ENCODE measurements at regions not wholly inside any gene's neighbourhood (a gene's known extent, or its start where the extent isn't known, plus 50 kb on each side); places are given as distances from the start of the nearest gene placed in this dataset.

DNA sequence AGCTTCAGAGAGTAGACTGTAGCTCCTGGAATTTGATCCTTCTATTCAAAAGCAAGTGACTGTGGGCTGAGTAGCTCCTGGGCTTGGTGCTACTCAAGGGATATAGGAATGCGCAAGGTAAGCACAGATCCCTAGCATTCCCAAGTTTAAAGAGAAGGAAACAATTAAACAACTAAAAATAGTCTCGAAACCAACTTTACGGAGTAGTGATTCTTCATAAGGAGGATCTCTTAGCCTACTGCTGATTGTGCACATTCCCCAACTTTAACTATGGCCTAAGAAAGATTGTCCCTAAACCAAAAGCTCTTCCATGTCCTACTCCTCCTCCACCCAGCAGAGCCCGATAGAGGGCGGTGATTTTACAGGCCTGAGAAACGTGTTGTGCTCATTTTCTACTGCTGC is 226.5 kb upstream of the CAMK1G start:
- H3K27me3 ChIP-seq (replicated peaks; ENCODE audit: control insufficient read depth, insufficient read depth, low read length), result no peaks in the 10 kb centered on the region
- ChIA-PET CTCF (interaction anchor here (1.4 kb wide), 1 partner anchor 42 kb away, joined by 3 read pairs; no protein-coding TSS in a partner anchor), POLR2A (interaction anchor here (0.5 kb wide), 1 partner anchor 72 kb away, joined by 4 read pairs; no protein-coding TSS in a partner anchor)
- Mint-ChIP-seq H3K4me1 (ENCODE audit: low read depth, unreplicated experiment) (peaks cover 23% of the 10 kb centered on the region), H3K27ac (ENCODE audit: unreplicated experiment) (no peak overlapping the region), H3K9me3 (ENCODE audit: unreplicated experiment) (no peaks in the 10 kb centered on the region), H3K27me3 (ENCODE audit: insufficient read depth, unreplicated experiment) (no peaks in the 10 kb centered on the region), H3K4me3 (ENCODE audit: unreplicated experiment) (no peak overlapping the region), H3K36me3 (ENCODE audit: insufficient read depth, unreplicated experiment) (no peaks in the 10 kb centered on the region)
- H3K9me3 ChIP-seq, result no peaks in the 10 kb centered on the region
- no peak for DNase-seq
- BruUV-seq (replicated peaks), result no TSS peak
- TF ChIP-seq, protein P1, sequence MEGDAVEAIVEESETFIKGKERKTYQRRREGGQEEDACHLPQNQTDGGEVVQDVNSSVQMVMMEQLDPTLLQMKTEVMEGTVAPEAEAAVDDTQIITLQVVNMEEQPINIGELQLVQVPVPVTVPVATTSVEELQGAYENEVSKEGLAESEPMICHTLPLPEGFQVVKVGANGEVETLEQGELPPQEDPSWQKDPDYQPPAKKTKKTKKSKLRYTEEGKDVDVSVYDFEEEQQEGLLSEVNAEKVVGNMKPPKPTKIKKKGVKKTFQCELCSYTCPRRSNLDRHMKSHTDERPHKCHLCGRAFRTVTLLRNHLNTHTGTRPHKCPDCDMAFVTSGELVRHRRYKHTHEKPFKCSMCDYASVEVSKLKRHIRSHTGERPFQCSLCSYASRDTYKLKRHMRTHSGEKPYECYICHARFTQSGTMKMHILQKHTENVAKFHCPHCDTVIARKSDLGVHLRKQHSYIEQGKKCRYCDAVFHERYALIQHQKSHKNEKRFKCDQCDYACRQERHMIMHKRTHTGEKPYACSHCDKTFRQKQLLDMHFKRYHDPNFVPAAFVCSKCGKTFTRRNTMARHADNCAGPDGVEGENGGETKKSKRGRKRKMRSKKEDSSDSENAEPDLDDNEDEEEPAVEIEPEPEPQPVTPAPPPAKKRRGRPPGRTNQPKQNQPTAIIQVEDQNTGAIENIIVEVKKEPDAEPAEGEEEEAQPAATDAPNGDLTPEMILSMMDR (IDR thresholded peaks at IDR 0.05; ENCODE audit: insufficient read depth in 1 of 2, low read depth in 1 of 2, low read length in 1 of 2, severe bottlenecking in 1 of 2, unreplicated experiment in 1 of 2), result no peak
- H3K4me1 ChIP-seq, result peaks cover 32% of the 10 kb centered on the region
- intact Hi-C loops (cut with micrococcal nuclease; ENCODE audit: unreplicated experiment), result loop anchor here (10.0 kb wide), 3 partner anchors 138 to 702 kb away; no protein-coding TSS in a partner anchor
- H3K36me3 ChIP-seq (ENCODE audit: control insufficient read depth, insufficient read depth, low read length), result no peaks in the 10 kb centered on the region
- no peak overlapping the region for H3K4me3 ChIP-seq (ENCODE audit: low read depth, low read length)

DNA sequence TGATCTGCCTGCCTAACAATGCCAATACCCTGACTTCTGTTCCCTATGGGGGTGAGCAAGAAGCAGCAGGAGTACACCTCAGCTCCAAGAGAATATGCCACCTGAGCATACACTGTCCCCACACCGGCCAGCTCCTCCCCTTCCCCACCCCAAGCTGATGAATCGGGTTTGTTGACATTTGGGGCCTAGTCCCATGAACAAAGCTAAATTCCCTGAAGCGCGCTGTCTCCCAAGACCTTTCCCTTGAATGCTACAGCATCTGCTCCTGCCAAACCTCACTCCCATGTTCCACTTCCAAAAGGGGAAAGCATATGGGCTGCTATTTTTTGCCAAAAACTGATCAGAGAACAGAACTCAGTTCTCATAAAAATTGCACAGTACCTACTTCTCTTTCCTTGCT is 220.4 kb upstream of the CAMK1G start:
- CTCF ChIA-PET, result interaction anchor here (0.8 to 1.6 kb wide), 2 partner anchors 9 to 21 kb away, joined by 5 to 7 read pairs; no protein-coding TSS in a partner anchor
- Mint-ChIP-seq H3K9me3 (ENCODE audit: unreplicated experiment) (peaks cover 9% of the 10 kb centered on the region), H3K4me3 (ENCODE audit: unreplicated experiment) (no peak overlapping the region), H3K36me3 (ENCODE audit: insufficient read depth, unreplicated experiment) (no peaks in the 10 kb centered on the region), H3K27ac (ENCODE audit: unreplicated experiment) (peak overlapping the region; percentile 72), H3K27me3 (ENCODE audit: insufficient read depth, unreplicated experiment) (no peaks in the 10 kb centered on the region), H3K4me1 (ENCODE audit: low read depth, unreplicated experiment) (peaks cover 35% of the 10 kb centered on the region)
- Histone ChIP-seq H3K27me3 (replicated peaks; ENCODE audit: control insufficient read depth, insufficient read depth, low read length) (no peaks in the 10 kb centered on the region), H3K4me3 (ENCODE audit: low read depth, low read length) (no peak overlapping the region), H3K36me3 (ENCODE audit: control insufficient read depth, insufficient read depth, low read length) (no peaks in the 10 kb centered on the region), H3K4me1 (peaks cover 40% of the 10 kb centered on the region), H3K9me3 (no peaks in the 10 kb centered on the region; the same call in none of the 2 replicates)
- TF ChIP-seq, protein P1 (IDR thresholded peaks at IDR 0.05; ENCODE audit: insufficient read depth in 1 of 2, low read depth in 1 of 2, low read length in 1 of 2, severe bottlenecking in 1 of 2, unreplicated experiment in 1 of 2), result no peak
- POLR2A ChIA-PET, result interaction anchor here (0.6 to 0.7 kb wide), 2 partner anchors 13 to 1120 kb away, joined by 3 to 5 read pairs; no protein-coding TSS in a partner anchor
- intact Hi-C loops (cut with micrococcal nuclease; ENCODE audit: unreplicated experiment), result no loop called here
- no TSS peak for BruUV-seq (replicated peaks)
- DNase-seq, result peak; percentile 49 to 68

DNA sequence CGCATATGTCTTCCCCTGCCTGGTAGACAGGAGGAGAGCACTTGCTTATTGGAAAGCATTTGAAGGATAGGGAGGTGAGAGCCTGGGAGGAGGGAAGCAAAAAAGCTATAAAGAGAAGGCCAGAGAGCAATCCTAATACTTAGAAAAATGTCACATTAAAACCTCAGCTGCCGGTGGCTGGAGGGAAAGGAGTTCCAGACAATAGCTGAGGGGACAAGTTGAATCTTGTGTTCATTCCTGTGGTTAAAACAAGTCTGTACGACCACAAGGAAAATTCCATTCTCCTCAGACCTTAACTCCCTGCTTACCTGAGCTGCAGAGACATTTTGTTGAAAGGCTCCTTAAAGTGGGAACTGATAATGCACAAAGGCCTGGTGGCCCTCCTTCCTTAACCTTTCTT is 218.8 kb upstream of the CAMK1G start:
- POLR2A ChIA-PET, result no interaction called here

More for the DNA sequence above, 218.8 kb upstream of the CAMK1G start:
- no TSS peak for BruUV-seq (replicated peaks)
- Mint-ChIP-seq H3K9me3 (ENCODE audit: unreplicated experiment) (peaks cover 9% of the 10 kb centered on the region), H3K4me1 (ENCODE audit: low read depth, unreplicated experiment) (peaks cover 35% of the 10 kb centered on the region), H3K27me3 (ENCODE audit: insufficient read depth, unreplicated experiment) (no peaks in the 10 kb centered on the region), H3K36me3 (ENCODE audit: insufficient read depth, unreplicated experiment) (no peaks in the 10 kb centered on the region), H3K27ac (ENCODE audit: unreplicated experiment) (peak overlapping the region; percentile 7), H3K4me3 (ENCODE audit: unreplicated experiment) (no peak overlapping the region)
- DNase-seq, result no peak
- CTCF ChIA-PET, result interaction anchor here (1.1 kb wide), 1 partner anchor 19 kb away, joined by 4 read pairs; no protein-coding TSS in a partner anchor
- TF ChIP-seq, protein P1 (IDR thresholded peaks at IDR 0.05; ENCODE audit: insufficient read depth in 1 of 2, low read depth in 1 of 2, low read length in 1 of 2, severe bottlenecking in 1 of 2, unreplicated experiment in 1 of 2), result no peak
- intact Hi-C loops (cut with micrococcal nuclease; ENCODE audit: unreplicated experiment), result no loop called here
- no peaks in the 10 kb centered on the region for H3K27me3 ChIP-seq (replicated peaks; ENCODE audit: control insufficient read depth, insufficient read depth, low read length)
- H3K9me3 ChIP-seq, result no peaks in the 10 kb centered on the region; the same call in none of the 2 replicates
- peaks cover 40% of the 10 kb centered on the region for H3K4me1 ChIP-seq
- no peak overlapping the region for H3K4me3 ChIP-seq (ENCODE audit: low read depth, low read length)
- no peaks in the 10 kb centered on the region for H3K36me3 ChIP-seq (ENCODE audit: control insufficient read depth, insufficient read depth, low read length)

Data from Caco-2 (cell line).